ENCODE measurements at regions not wholly inside any gene's neighbourhood (a gene's known extent, or its start where the extent isn't known, plus 50 kb on each side); places are given as distances from the start of the nearest gene placed in this dataset.

- TF ChIP-seq, protein P1, sequence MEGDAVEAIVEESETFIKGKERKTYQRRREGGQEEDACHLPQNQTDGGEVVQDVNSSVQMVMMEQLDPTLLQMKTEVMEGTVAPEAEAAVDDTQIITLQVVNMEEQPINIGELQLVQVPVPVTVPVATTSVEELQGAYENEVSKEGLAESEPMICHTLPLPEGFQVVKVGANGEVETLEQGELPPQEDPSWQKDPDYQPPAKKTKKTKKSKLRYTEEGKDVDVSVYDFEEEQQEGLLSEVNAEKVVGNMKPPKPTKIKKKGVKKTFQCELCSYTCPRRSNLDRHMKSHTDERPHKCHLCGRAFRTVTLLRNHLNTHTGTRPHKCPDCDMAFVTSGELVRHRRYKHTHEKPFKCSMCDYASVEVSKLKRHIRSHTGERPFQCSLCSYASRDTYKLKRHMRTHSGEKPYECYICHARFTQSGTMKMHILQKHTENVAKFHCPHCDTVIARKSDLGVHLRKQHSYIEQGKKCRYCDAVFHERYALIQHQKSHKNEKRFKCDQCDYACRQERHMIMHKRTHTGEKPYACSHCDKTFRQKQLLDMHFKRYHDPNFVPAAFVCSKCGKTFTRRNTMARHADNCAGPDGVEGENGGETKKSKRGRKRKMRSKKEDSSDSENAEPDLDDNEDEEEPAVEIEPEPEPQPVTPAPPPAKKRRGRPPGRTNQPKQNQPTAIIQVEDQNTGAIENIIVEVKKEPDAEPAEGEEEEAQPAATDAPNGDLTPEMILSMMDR (IDR thresholded peaks at IDR 0.05; ENCODE audit: borderline replicate concordance, extremely low read depth, low read length, poor library complexity, severe bottlenecking) = no peak
- TF ChIP-seq EZH2 (IDR thresholded peaks at IDR 0.05; ENCODE audit: borderline replicate concordance, low read depth, low read length, severe bottlenecking) = no peak
Measured at GRCh38 chr2:70381821-70382220, 80.0 kb upstream of the FAM136A start.
